Left lung (tissue), 4 donors: ENCODE measurements at regions not wholly inside any gene's neighbourhood (a gene's known extent, or its start where the extent isn't known, plus 50 kb on each side); places are given as distances from the start of the nearest gene placed in this dataset.

Experiments
- ATAC-seq: fragments of 200-7000 bp; cut with Tn5 transposase; one replicate; pipeline ENCODE4 v1.9.1; 2020; ENCODE audit warnings: moderate library complexity
- DNase-seq, 4 donors: peaks; one replicate each; pipeline ENCODE4 v3.0.0-alpha.2; 2013 to 2020
- H3K27ac ChIP-seq, 2 donors: fragments of 200-600 bp; sonication (generic) in 1 of 2; one replicate each; pipeline versions ENCODE4 v1.5.0 to v1.8.0; 2020 to 2021
- H3K27me3 ChIP-seq, 2 donors: fragments of 200-600 bp; sonication (generic) in 1 of 2; one replicate each; pipeline versions ENCODE4 v1.5.0 to v1.8.0; 2020 to 2021
- H3K36me3 ChIP-seq, 2 donors: fragments of 200-600 bp; sonication (generic) in 1 of 2; one replicate each; pipeline versions ENCODE4 v1.5.0 to v1.8.0; 2020 to 2021
- H3K4me1 ChIP-seq, 2 donors: fragments of 200-600 bp; one replicate each; pipeline ENCODE4 v1.8.0; 2021
- H3K4me3 ChIP-seq, 2 donors: fragments of 200-600 bp; sonication (generic) in 1 of 2; one replicate each; pipeline versions ENCODE4 v1.5.0 to v1.8.0; 2020 to 2021; ENCODE audit warnings: mild to moderate bottlenecking in 1 of 2
- H3K9me3 ChIP-seq, 2 donors: fragments of 200-600 bp; sonication (generic) in 1 of 2; one replicate each; pipeline versions ENCODE4 v1.5.0 to v1.8.0; 2020 to 2021
- CTCF ChIP-seq, 2 donors: fragments of 200-600 bp; sonication (generic) in 1 of 2; IDR thresholded peaks; one replicate each; pipeline versions ENCODE4 v1.5.0 to v1.8.0; 2021; ENCODE audit warnings: antibody characterized with exemption in 2 of 2
- intact Hi-C, 2 donors: fragments of 100-400 bp; cut with DNase I; formaldehyde crosslinking; loops; one replicate each; pipeline versions ENCODE4 v1.11.2 to v1.14.2; 2022
- donor health status: DM: no; HTN: yes; CAD: no.
- donor health status: DM: no; HTN: no; CAD: no.

GRCh38 chr3:165895919-165896318, 58.7 kb upstream of the BCHE start:
- DNase-seq: no peak
- H3K36me3 ChIP-seq: no peaks in the 10 kb centered on the region
- ATAC-seq: no peak
- intact Hi-C loops: no loop called here
- H3K9me3 ChIP-seq: no peaks in the 10 kb centered on the region
- H3K4me3 ChIP-seq: no peak overlapping the region
- TF ChIP-seq CTCF (IDR thresholded peaks at IDR 0.05): no peak
- no peak overlapping the region for H3K27ac ChIP-seq
- H3K4me1 ChIP-seq: no peaks in the 10 kb centered on the region
- H3K27me3 ChIP-seq: no peaks in the 10 kb centered on the region

GRCh38 chr3:165892565-165892964, 55.3 kb upstream of the BCHE start:
- Histone ChIP-seq H3K4me1 (no peaks in the 10 kb centered on the region), H3K9me3 (no peaks in the 10 kb centered on the region), H3K27me3 (no peaks in the 10 kb centered on the region), H3K27ac (no peak overlapping the region), H3K4me3 (no peak overlapping the region), H3K36me3 (no peaks in the 10 kb centered on the region)
- no peak for ATAC-seq
- no peak for DNase-seq
- TF ChIP-seq CTCF (IDR thresholded peaks at IDR 0.05): no peak
- intact Hi-C loops: no loop called here
